OCI-LY1 (cell line): ENCODE measurements at regions not wholly inside any gene's neighbourhood (a gene's known extent, or its start where the extent isn't known, plus 50 kb on each side); places are given as distances from the start of the nearest gene placed in this dataset.

Experiments used
- CTCF ChIP-seq: fragments of 200-600 bp; sonication (generic), shearing (Covaris generic); IDR thresholded peaks from 2 replicates; pipeline ENCODE4 v1.5.1; 2017; ENCODE audit warnings: mild to moderate bottlenecking, antibody characterized with exemption, low read length, moderate library complexity, mixed read lengths
- EZH2 ChIP-seq: fragments of 200-600 bp; sonication (generic), shearing (Covaris generic); IDR thresholded peaks from 2 replicates; pipeline ENCODE4 v1.8.0; 2017; ENCODE audit warnings: borderline replicate concordance, mixed run types, mild to moderate bottlenecking, antibody characterized with exemption, low read length, moderate library complexity, mixed read lengths

GRCh38 chr12:54773593-54773992 is 80.7 kb upstream of the MUCL1 start:
- TF ChIP-seq CTCF (no peak), EZH2 (no peak)
